GM23248 (cell line): ENCODE measurements at regions not wholly inside any gene's neighbourhood (a gene's known extent, or its start where the extent isn't known, plus 50 kb on each side); places are given as distances from the start of the nearest gene placed in this dataset.

Experiments used
- EZH2 ChIP-seq: fragments of 200-600 bp; sonication (generic); IDR thresholded peaks from 2 replicates; pipeline ENCODE4 v1.6.1; 2018; ENCODE audit warnings: antibody characterized with exemption, mild to moderate bottlenecking; ENCODE audit not compliant: insufficient read depth, poor library complexity, severe bottlenecking
- EZH2phosphoT487 ChIP-seq: fragments of 200-600 bp; sonication (generic); IDR thresholded peaks from 2 replicates; pipeline ENCODE4 v1.6.1; 2018; ENCODE audit warnings: antibody characterized with exemption, moderate library complexity, mild to moderate bottlenecking, low read depth; ENCODE audit not compliant: insufficient read depth

DNA sequence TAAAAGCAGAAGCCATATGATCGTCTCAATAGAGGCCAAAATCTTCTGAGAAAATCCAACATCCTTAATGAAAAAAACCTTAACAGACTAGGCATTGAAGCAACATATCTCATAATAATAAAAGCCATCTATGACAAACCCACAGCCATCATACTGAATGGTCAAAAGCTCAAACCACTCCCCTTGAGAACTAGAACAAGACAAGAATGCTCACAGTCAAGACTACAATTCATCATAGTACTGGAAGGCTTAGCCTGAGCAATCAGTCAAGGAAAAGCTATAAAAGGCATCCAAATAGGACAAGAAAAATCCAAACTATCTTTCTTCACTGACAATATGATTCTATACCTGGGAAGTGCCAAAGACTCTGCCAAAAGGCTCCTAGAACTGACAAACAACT, 2668.2 kb upstream of the PCDH20 start:
- no peak for TF ChIP-seq EZH2
- TF ChIP-seq EZH2phosphoT487, result no peak
